IMR-90 (cell line): ENCODE measurements at regions not wholly inside any gene's neighbourhood (a gene's known extent, or its start where the extent isn't known, plus 50 kb on each side); places are given as distances from the start of the nearest gene placed in this dataset.

Experiments used
- ATAC-seq: fragments of 200-7000 bp; cut with Tn5 transposase; 2 replicates; pipeline ENCODE4 v1.9.1; 2020; ENCODE audit warnings: low read depth, mild to moderate bottlenecking, moderate library complexity
- BruUV-seq: library from RNA; stranded (reverse); fragments of 400-500 nt; replicated peaks from 2 replicates; lab custom pipeline; 2021; lab: Mats Ljungman, UMichigan
- CTCF ChIA-PET: fragments of 300-600 bp; formaldehyde crosslinking; extraction: SDS; loops from one replicate; lab custom pipeline; 2021; ENCODE audit warnings: antibody characterized with exemption; lab: Yijun Ruan, JAX
- POLR2A ChIA-PET: fragments of 300-600 bp; sonication (Branson Sonifier 250); formaldehyde crosslinking; loops from one replicate; lab custom pipeline; 2022; ENCODE audit warnings: antibody characterized with exemption; ENCODE audit not compliant: unreplicated experiment; lab: Charles Lee
- DNase-seq: peaks from one replicate; pipeline ENCODE4 v3.0.0; 2013
- H2AFZ ChIP-seq: replicated peaks from 2 replicates; pipeline ENCODE3; 2013; ENCODE audit warnings: low read length, mild to moderate bottlenecking; ENCODE audit not compliant: poor library complexity
- H2AK5ac ChIP-seq: 2 replicates; pipeline ENCODE4 v1.6.1; 2013; ENCODE audit warnings: low read depth, low read length, inconsistent platforms
- H2AK9ac ChIP-seq: replicated peaks from 2 replicates; pipeline ENCODE3; 2013; ENCODE audit warnings: mild to moderate bottlenecking, low read depth, low read length, moderate library complexity; ENCODE audit not compliant: poor library complexity
- H2BK120ac ChIP-seq: 2 replicates; pipeline ENCODE4 v1.6.1; 2013; ENCODE audit warnings: low read depth, low read length, inconsistent platforms
- H2BK15ac ChIP-seq: 3 replicates; pipeline ENCODE4 v1.6.1; 2013; ENCODE audit warnings: low read depth, low read length, inconsistent platforms
- H2BK20ac ChIP-seq: 2 replicates; pipeline ENCODE4 v1.6.1; 2013; ENCODE audit warnings: low read depth, mild to moderate bottlenecking, inconsistent platforms, low read length, moderate library complexity
- H2BK5ac ChIP-seq: 2 replicates; pipeline ENCODE4 v1.6.1; 2013; ENCODE audit warnings: mild to moderate bottlenecking, low read depth, low read length, inconsistent platforms; ENCODE audit not compliant: poor library complexity, severe bottlenecking
- H3K14ac ChIP-seq: replicated peaks from 2 replicates; pipeline ENCODE4 v1.6.1; 2013; ENCODE audit warnings: low read depth, low read length, inconsistent platforms
- H3K18ac ChIP-seq: 2 replicates; pipeline ENCODE4 v1.6.1; 2013; ENCODE audit warnings: low read depth, low read length, control low read depth
- H3K23ac ChIP-seq: 2 replicates; pipeline ENCODE4 v1.6.1; 2013; ENCODE audit warnings: low read depth, low read length, inconsistent platforms
- H3K27ac ChIP-seq: 2 replicates; pipeline ENCODE4 v1.5.1; 2013; ENCODE audit warnings: mild to moderate bottlenecking, control low read depth, low read length; ENCODE audit not compliant: insufficient read depth
- H3K27me3 ChIP-seq: 2 replicates; pipeline ENCODE4 v1.6.1; 2013; ENCODE audit warnings: low read length; ENCODE audit not compliant: control insufficient read depth, insufficient read depth
- H3K36me3 ChIP-seq: 2 replicates; pipeline ENCODE4 v1.6.1; 2013; ENCODE audit warnings: low read length, mixed read lengths; ENCODE audit not compliant: control insufficient read depth, insufficient read depth
- H3K4ac ChIP-seq: 2 replicates; pipeline ENCODE4 v1.6.1; 2013; ENCODE audit warnings: low read depth, low read length, inconsistent platforms
- H3K4me1 ChIP-seq: 2 replicates; pipeline ENCODE4 v1.6.1; 2013; ENCODE audit warnings: low read length, mixed read lengths; ENCODE audit not compliant: control insufficient read depth, insufficient read depth
- H3K4me2 ChIP-seq: 2 replicates; pipeline ENCODE4 v1.6.1; 2013; ENCODE audit warnings: low read depth, mild to moderate bottlenecking, control low read depth, low read length, moderate library complexity
- H3K4me3 ChIP-seq: 2 replicates; pipeline ENCODE4 v1.5.1; 2013; ENCODE audit warnings: low read depth, mild to moderate bottlenecking, control low read depth, low read length, moderate library complexity; ENCODE audit not compliant: insufficient read depth
- H3K56ac ChIP-seq: 2 replicates; pipeline ENCODE4 v1.6.1; 2013; ENCODE audit warnings: low read length, inconsistent platforms; ENCODE audit not compliant: insufficient read depth; ENCODE audit errors: extremely low read depth
- H3K79me1 ChIP-seq, 2 experiments: 2 replicates each; pipeline ENCODE4 v1.6.1; 2013; ENCODE audit warnings: low read length in 2 of 2, inconsistent platforms in 1 of 2, low read depth in 1 of 2
- H3K9ac ChIP-seq: 2 replicates; pipeline ENCODE4 v1.6.1; 2013; ENCODE audit warnings: low read depth, low read length, control low read depth
- H3K9me1 ChIP-seq: 2 replicates; pipeline ENCODE4 v1.6.1; 2013; ENCODE audit warnings: low read length, inconsistent platforms; ENCODE audit not compliant: insufficient read depth
- H3K9me3 ChIP-seq: 2 replicates; pipeline ENCODE4 v1.6.1; 2013; ENCODE audit warnings: low read length; ENCODE audit not compliant: control insufficient read depth, insufficient read depth
- H4K20me1 ChIP-seq: 2 replicates; pipeline ENCODE4 v1.6.1; 2013; ENCODE audit warnings: low read length, inconsistent platforms; ENCODE audit not compliant: insufficient read depth
- H4K5ac ChIP-seq: 2 replicates; pipeline ENCODE4 v1.6.1; 2013; ENCODE audit warnings: mild to moderate bottlenecking, low read depth, low read length, control low read depth
- H4K8ac ChIP-seq, 2 experiments: 2 replicates each; pipeline ENCODE4 v1.6.1; 2013; ENCODE audit warnings: low read depth in 2 of 2, low read length in 2 of 2, control low read depth in 1 of 2, inconsistent platforms in 1 of 2
- H4K91ac ChIP-seq: 2 replicates; pipeline ENCODE4 v1.6.1; 2013; ENCODE audit warnings: low read depth, low read length, inconsistent platforms; ENCODE audit not compliant: insufficient read depth
- BHLHE40 ChIP-seq: fragments of 150-350 bp; IDR thresholded peaks from 2 replicates; pipeline ENCODE4 v1.6.1; 2016; ENCODE audit warnings: mild to moderate bottlenecking, low read depth, low read length
- CEBPB ChIP-seq: IDR thresholded peaks from 2 replicates; pipeline ENCODE4 v1.6.1; 2012; ENCODE audit warnings: low read depth, low read length, improper control_type of control experiment
- CHD1 ChIP-seq: IDR thresholded peaks from 2 replicates; pipeline ENCODE4 v1.6.1; 2012; ENCODE audit warnings: low read depth, low read length, improper control_type of control experiment
- FOS ChIP-seq: fragments of 150-350 bp; IDR thresholded peaks from 2 replicates; pipeline ENCODE4 v1.6.1; 2016; ENCODE audit warnings: low read depth, low read length
- NFE2L2 ChIP-seq: fragments of 150-350 bp; IDR thresholded peaks from 2 replicates; pipeline ENCODE4 v1.6.1; 2016; ENCODE audit warnings: low read depth, mild to moderate bottlenecking, low read length
- RAD21 ChIP-seq: IDR thresholded peaks from 2 replicates; pipeline ENCODE4 v1.6.1; 2012; ENCODE audit warnings: low read length, improper control_type of control experiment
- RCOR1 ChIP-seq: IDR thresholded peaks from 2 replicates; pipeline ENCODE4 v1.6.1; 2012; ENCODE audit warnings: mild to moderate bottlenecking, low read length, improper control_type of control experiment; ENCODE audit not compliant: insufficient replicate concordance
- RFX5 ChIP-seq: IDR thresholded peaks from 2 replicates; pipeline ENCODE4 v1.8.0; 2012; ENCODE audit warnings: low read depth, mild to moderate bottlenecking, low read length, moderate library complexity
- WGBS, 2 experiments: methylation state at CpG; one replicate each; pipeline versions ENCODE4 v1.1.5 to v1.1.7; 2013; ENCODE audit warnings: missing lambda C conversion rate in 2 of 2; ENCODE audit not compliant: insufficient read length in 1 of 2; ENCODE audit errors: extremely low coverage in 2 of 2; 5-methylcytosine and 5-hydroxymethylcytosine counted together
- dilution Hi-C: fragments of 300-500 bp; cut with HindIII; formaldehyde crosslinking; loops from one replicate; pipeline ENCODE4 v1.14.3; 2018; ENCODE audit warnings: low sequenced_read_pairs; ENCODE audit not compliant: unreplicated experiment
- in situ Hi-C: fragments of 300-500 bp; cut with MboI; formaldehyde crosslinking; loops from 3 replicates; pipeline ENCODE4 v1.14.3; 2019; ENCODE audit warnings: low sequenced_read_pairs, inconsistent platforms, mixed read lengths
- intact Hi-C: fragments of 100-400 bp; cut with micrococcal nuclease; formaldehyde crosslinking; loops from 2 replicates; pipeline ENCODE4 v1.10.0; 2022
- TF ChIP-seq, protein P1 (sequence below): fragments of 150-350 bp; IDR thresholded peaks from 2 replicates; pipeline ENCODE4 v1.6.1; 2016; ENCODE audit warnings: low read depth, mild to moderate bottlenecking, low read length, moderate library complexity, borderline replicate concordance
- TF ChIP-seq, protein P2 (sequence below): conservative IDR thresholded peaks from 2 replicates; pipeline ENCODE4 v1.5.1; 2012; ENCODE audit warnings: mild to moderate bottlenecking, low read depth, low read length, improper control_type of control experiment

DNA sequence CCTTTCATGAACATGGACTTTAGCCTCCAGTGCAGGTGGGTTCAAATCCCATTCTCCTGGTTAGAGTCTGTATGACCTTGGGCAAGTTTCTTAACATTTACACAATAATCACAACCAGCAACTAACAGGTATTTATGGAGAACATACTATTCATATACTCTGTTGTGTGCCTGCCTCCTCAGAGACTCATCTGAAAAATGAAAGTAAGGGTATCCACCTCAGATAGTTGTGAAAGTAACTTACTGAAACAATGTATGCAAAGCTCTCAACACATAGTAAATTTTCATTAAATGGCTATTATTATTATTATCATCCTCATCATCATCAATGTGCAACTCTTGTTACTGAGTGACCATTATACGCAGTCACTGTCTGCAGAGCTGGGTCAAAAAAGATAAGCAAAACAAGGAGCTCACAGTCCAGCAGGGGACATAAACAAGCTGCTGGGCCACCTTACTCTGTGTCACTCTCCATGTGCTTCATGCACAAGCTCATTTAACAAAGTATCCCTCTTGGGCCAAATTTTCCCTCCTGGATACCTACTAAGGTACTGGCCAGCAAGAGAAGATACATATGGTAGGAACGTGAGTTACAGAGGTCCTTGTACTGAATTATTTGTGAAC is 70.9 kb upstream of the FNDC3A start:
- POLR2A ChIA-PET: no interaction called here
- dilution Hi-C loops: no loop called here

More for the DNA sequence above, 70.9 kb upstream of the FNDC3A start:
- Histone ChIP-seq H3K36me3 (no peaks in the 10 kb centered on the region), H3K27ac (no peak overlapping the region), H4K8ac (no peak overlapping the region), H3K27me3 (peaks cover 1% of the 10 kb centered on the region; the same call in 1 of the 2 replicates), H3K9me1 (no peaks in the 10 kb centered on the region), H3K14ac (no peak overlapping the region), H2AK9ac (no peak overlapping the region), H2BK20ac (no peak overlapping the region), H4K20me1 (no peaks in the 10 kb centered on the region), H4K91ac (no peak overlapping the region), H3K9ac (no peak overlapping the region), H2AFZ (no peak overlapping the region), H3K56ac (no peak overlapping the region), H3K18ac (no peak overlapping the region), H2BK5ac (no peak overlapping the region), H2BK15ac (no peak overlapping the region), H3K23ac (no peak overlapping the region), H3K4me2 (no peak overlapping the region), H4K5ac (no peak overlapping the region), H3K4me1 (no peaks in the 10 kb centered on the region), H3K4ac (no peak overlapping the region), H2BK120ac (no peak overlapping the region), H3K79me1 (no peaks in the 10 kb centered on the region), H3K4me3 (no peak overlapping the region), H3K9me3 (no peaks in the 10 kb centered on the region), H2AK5ac (no peak overlapping the region)
- intact Hi-C loops (loop anchor here (5.0 kb wide), 1 partner anchor 33 kb away; no protein-coding TSS in a partner anchor), in situ Hi-C loops (no loop called here)
- WGBS, 2 experiments: no CpG with 5 or more reads among the region's 2 CpGs
- no peak for ATAC-seq
- BruUV-seq: no TSS peak
- CTCF ChIA-PET: no interaction called here
- TF ChIP-seq, protein P1, sequence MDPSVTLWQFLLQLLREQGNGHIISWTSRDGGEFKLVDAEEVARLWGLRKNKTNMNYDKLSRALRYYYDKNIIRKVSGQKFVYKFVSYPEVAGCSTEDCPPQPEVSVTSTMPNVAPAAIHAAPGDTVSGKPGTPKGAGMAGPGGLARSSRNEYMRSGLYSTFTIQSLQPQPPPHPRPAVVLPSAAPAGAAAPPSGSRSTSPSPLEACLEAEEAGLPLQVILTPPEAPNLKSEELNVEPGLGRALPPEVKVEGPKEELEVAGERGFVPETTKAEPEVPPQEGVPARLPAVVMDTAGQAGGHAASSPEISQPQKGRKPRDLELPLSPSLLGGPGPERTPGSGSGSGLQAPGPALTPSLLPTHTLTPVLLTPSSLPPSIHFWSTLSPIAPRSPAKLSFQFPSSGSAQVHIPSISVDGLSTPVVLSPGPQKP: no peak
- TF ChIP-seq RFX5 (no peak), RCOR1 (no peak), RAD21 (no peak), FOS (no peak), CEBPB (no peak), NFE2L2 (no peak), BHLHE40 (no peak), CHD1 (no peak)
- TF ChIP-seq, protein P2, sequence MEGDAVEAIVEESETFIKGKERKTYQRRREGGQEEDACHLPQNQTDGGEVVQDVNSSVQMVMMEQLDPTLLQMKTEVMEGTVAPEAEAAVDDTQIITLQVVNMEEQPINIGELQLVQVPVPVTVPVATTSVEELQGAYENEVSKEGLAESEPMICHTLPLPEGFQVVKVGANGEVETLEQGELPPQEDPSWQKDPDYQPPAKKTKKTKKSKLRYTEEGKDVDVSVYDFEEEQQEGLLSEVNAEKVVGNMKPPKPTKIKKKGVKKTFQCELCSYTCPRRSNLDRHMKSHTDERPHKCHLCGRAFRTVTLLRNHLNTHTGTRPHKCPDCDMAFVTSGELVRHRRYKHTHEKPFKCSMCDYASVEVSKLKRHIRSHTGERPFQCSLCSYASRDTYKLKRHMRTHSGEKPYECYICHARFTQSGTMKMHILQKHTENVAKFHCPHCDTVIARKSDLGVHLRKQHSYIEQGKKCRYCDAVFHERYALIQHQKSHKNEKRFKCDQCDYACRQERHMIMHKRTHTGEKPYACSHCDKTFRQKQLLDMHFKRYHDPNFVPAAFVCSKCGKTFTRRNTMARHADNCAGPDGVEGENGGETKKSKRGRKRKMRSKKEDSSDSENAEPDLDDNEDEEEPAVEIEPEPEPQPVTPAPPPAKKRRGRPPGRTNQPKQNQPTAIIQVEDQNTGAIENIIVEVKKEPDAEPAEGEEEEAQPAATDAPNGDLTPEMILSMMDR: no peak
- no peak for DNase-seq
